MM.1S (cell line): ENCODE measurements at regions not wholly inside any gene's neighbourhood (a gene's known extent, or its start where the extent isn't known, plus 50 kb on each side); places are given as distances from the start of the nearest gene placed in this dataset.

Experiments
- CTCF ChIP-seq: fragments of 300-600 bp; sonication (generic); IDR thresholded peaks from 2 replicates; pipeline ENCODE4 v1.5.1; 2016; ENCODE audit warnings: antibody characterized with exemption, low read length, mixed read lengths
- EZH2 ChIP-seq: fragments of 300-600 bp; sonication (generic); optimal IDR thresholded peaks from 2 replicates; pipeline ENCODE3; 2017; ENCODE audit warnings: low read depth, mild to moderate bottlenecking, antibody characterized with exemption, low read length, mixed read lengths

- TF ChIP-seq CTCF (no peak), EZH2 (no peak)
Measured at GRCh38 chr16:13558752-13559151, 361.2 kb upstream of the ERCC4 start.
